Body of pancreas (tissue), 4 donors: ENCODE measurements at regions not wholly inside any gene's neighbourhood (a gene's known extent, or its start where the extent isn't known, plus 50 kb on each side); places are given as distances from the start of the nearest gene placed in this dataset.

Source experiments
- POLR2A ChIP-seq, 3 donors: fragments of 450-650 bp; IDR thresholded peaks; one replicate each; pipeline ENCODE4 v1.6.1; 2016; ENCODE audit warnings: antibody characterized with exemption in 3 of 3, mild to moderate bottlenecking in 2 of 3
- TF ChIP-seq, protein P1 (sequence below), 7 experiments: fragments of 450-650 bp in 4 of 7; fragments of 200-600 bp in 3 of 7; sonication (generic) in 3 of 7; IDR thresholded peaks; one replicate each; pipeline ENCODE4 v1.5.1; 2016 to 2019; ENCODE audit warnings: antibody characterized with exemption in 7 of 7

DNA sequence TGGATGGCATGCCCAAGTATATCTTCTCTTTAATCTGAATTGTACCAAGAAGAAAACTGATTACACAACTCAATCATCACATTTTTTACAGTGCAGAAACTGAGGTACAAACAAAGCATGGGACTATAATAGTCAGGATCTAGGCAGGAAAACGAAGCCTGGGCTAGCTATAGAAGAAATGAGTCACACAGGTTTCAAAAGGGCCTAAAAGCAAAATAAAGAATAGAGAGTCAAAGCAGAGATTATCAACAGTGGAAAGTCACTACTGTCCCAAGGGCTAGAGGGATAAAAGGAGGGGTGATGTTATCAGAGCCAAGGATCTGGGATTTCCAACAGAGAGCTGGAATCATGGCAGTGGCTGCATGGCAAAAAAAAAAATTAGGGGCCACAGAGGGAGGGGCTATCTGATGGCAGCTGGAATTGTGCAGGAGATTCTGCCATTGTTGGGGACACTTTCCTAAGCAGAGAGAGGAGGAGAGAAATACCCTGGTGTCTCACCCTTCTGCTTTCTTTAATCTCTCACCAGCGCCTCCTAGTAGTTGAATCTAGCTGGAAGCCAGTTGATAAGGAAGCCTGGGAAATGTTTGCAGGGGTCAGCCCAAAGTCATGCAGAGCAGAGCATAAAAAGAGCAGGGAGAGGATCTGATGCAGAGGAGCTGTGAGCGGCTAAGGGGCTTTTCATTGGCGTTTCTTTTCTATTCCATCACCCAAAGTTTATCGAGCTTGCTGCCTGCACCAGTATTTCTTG, 343.2 kb downstream of the ACTL7B start:
- no peak for TF ChIP-seq POLR2A (IDR thresholded peaks at IDR 0.05)
- TF ChIP-seq, protein P1, sequence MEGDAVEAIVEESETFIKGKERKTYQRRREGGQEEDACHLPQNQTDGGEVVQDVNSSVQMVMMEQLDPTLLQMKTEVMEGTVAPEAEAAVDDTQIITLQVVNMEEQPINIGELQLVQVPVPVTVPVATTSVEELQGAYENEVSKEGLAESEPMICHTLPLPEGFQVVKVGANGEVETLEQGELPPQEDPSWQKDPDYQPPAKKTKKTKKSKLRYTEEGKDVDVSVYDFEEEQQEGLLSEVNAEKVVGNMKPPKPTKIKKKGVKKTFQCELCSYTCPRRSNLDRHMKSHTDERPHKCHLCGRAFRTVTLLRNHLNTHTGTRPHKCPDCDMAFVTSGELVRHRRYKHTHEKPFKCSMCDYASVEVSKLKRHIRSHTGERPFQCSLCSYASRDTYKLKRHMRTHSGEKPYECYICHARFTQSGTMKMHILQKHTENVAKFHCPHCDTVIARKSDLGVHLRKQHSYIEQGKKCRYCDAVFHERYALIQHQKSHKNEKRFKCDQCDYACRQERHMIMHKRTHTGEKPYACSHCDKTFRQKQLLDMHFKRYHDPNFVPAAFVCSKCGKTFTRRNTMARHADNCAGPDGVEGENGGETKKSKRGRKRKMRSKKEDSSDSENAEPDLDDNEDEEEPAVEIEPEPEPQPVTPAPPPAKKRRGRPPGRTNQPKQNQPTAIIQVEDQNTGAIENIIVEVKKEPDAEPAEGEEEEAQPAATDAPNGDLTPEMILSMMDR (IDR thresholded peaks at IDR 0.05) = no peak
